ENCODE measurements at regions not wholly inside any gene's neighbourhood (a gene's known extent, or its start where the extent isn't known, plus 50 kb on each side); places are given as distances from the start of the nearest gene placed in this dataset.
A peak's percentile ranks its signal among the peaks of the same experiment; 100 is the strongest.
"Not testable (repeated sequence)": the region's sequence is repeated elsewhere in the genome, so short reads cannot be mapped to it uniquely, and the experiment has no call there.

GRCh38 chrX:3867067-3867831 lies 153.8 kb upstream of the PRKX start:
- H3K4me1 ChIP-seq (ENCODE audit: control insufficient read depth, low read depth, low read length); H3K9me3 ChIP-seq (ENCODE audit: control insufficient read depth, low read depth, low read length); H3K9ac ChIP-seq (ENCODE audit: low read length); H3K27ac ChIP-seq (ENCODE audit: low read length); H3K4me3 ChIP-seq (ENCODE audit: low read length); H3K36me3 ChIP-seq (ENCODE audit: control insufficient read depth, low read depth, low read length); H3K27me3 ChIP-seq (ENCODE audit: control insufficient read depth, insufficient read depth, low read length): not testable (repeated sequence)

GRCh38 chrX:3858332-3858731 lies 144.9 kb upstream of the PRKX start:
- H3K36me3 ChIP-seq (ENCODE audit: control insufficient read depth, low read depth, low read length); H3K27me3 ChIP-seq (ENCODE audit: control insufficient read depth, insufficient read depth, low read length); H3K4me3 ChIP-seq (ENCODE audit: low read length); H3K9ac ChIP-seq (ENCODE audit: low read length); H3K27ac ChIP-seq (ENCODE audit: low read length); H3K4me1 ChIP-seq (ENCODE audit: control insufficient read depth, low read depth, low read length); H3K9me3 ChIP-seq (ENCODE audit: control insufficient read depth, low read depth, low read length): not testable (repeated sequence)

- not testable (repeated sequence) for H3K4me1 ChIP-seq (ENCODE audit: control insufficient read depth, low read depth, low read length); H3K27me3 ChIP-seq (ENCODE audit: control insufficient read depth, insufficient read depth, low read length); H3K9me3 ChIP-seq (ENCODE audit: control insufficient read depth, low read depth, low read length); H3K27ac ChIP-seq (ENCODE audit: low read length); H3K4me3 ChIP-seq (ENCODE audit: low read length); H3K36me3 ChIP-seq (ENCODE audit: control insufficient read depth, low read depth, low read length); H3K9ac ChIP-seq (ENCODE audit: low read length)
Observed at GRCh38 chrX:3843522-3844145, 130.2 kb upstream of the PRKX start.

- H3K4me3 ChIP-seq (ENCODE audit: low read length), result peak overlapping the region; percentile 48
Observed at GRCh38 chrX:3842822-3843521, 129.5 kb upstream of the PRKX start.

GRCh38 chrX:3838754-3839153 lies 125.3 kb upstream of the PRKX start:
- not testable (repeated sequence) for H3K9ac ChIP-seq (ENCODE audit: low read length); H3K36me3 ChIP-seq (ENCODE audit: control insufficient read depth, low read depth, low read length); H3K4me3 ChIP-seq (ENCODE audit: low read length); H3K9me3 ChIP-seq (ENCODE audit: control insufficient read depth, low read depth, low read length); H3K27me3 ChIP-seq (ENCODE audit: control insufficient read depth, insufficient read depth, low read length); H3K4me1 ChIP-seq (ENCODE audit: control insufficient read depth, low read depth, low read length); H3K27ac ChIP-seq (ENCODE audit: low read length)

More at GRCh38 chrX:3842822-3843521, 129.5 kb upstream of the PRKX start:
- H3K9ac ChIP-seq (ENCODE audit: low read length); H3K27me3 ChIP-seq (ENCODE audit: control insufficient read depth, insufficient read depth, low read length); H3K9me3 ChIP-seq (ENCODE audit: control insufficient read depth, low read depth, low read length); H3K36me3 ChIP-seq (ENCODE audit: control insufficient read depth, low read depth, low read length); H3K4me1 ChIP-seq (ENCODE audit: control insufficient read depth, low read depth, low read length); H3K27ac ChIP-seq (ENCODE audit: low read length): not testable (repeated sequence)

- not testable (repeated sequence) for H3K4me1 ChIP-seq (ENCODE audit: control insufficient read depth, low read depth, low read length); H3K9ac ChIP-seq (ENCODE audit: low read length); H3K27me3 ChIP-seq (ENCODE audit: control insufficient read depth, insufficient read depth, low read length); H3K4me3 ChIP-seq (ENCODE audit: low read length); H3K27ac ChIP-seq (ENCODE audit: low read length); H3K9me3 ChIP-seq (ENCODE audit: control insufficient read depth, low read depth, low read length); H3K36me3 ChIP-seq (ENCODE audit: control insufficient read depth, low read depth, low read length)
Observed at GRCh38 chrX:3837958-3838643, 124.7 kb upstream of the PRKX start.

- H3K27ac ChIP-seq (ENCODE audit: low read length); H3K4me1 ChIP-seq (ENCODE audit: control insufficient read depth, low read depth, low read length); H3K36me3 ChIP-seq (ENCODE audit: control insufficient read depth, low read depth, low read length); H3K9ac ChIP-seq (ENCODE audit: low read length); H3K27me3 ChIP-seq (ENCODE audit: control insufficient read depth, insufficient read depth, low read length); H3K9me3 ChIP-seq (ENCODE audit: control insufficient read depth, low read depth, low read length); H3K4me3 ChIP-seq (ENCODE audit: low read length): not testable (repeated sequence)
Observed at GRCh38 chrX:3837211-3837610, 123.8 kb upstream of the PRKX start.

GRCh38 chrX:3833761-3834542 lies 120.5 kb upstream of the PRKX start:
- not testable (repeated sequence) for H3K4me1 ChIP-seq (ENCODE audit: control insufficient read depth, low read depth, low read length); H3K27ac ChIP-seq (ENCODE audit: low read length); H3K27me3 ChIP-seq (ENCODE audit: control insufficient read depth, insufficient read depth, low read length); H3K9ac ChIP-seq (ENCODE audit: low read length); H3K4me3 ChIP-seq (ENCODE audit: low read length); H3K36me3 ChIP-seq (ENCODE audit: control insufficient read depth, low read depth, low read length); H3K9me3 ChIP-seq (ENCODE audit: control insufficient read depth, low read depth, low read length)

- H3K27ac ChIP-seq (ENCODE audit: low read length); H3K36me3 ChIP-seq (ENCODE audit: control insufficient read depth, low read depth, low read length); H3K9ac ChIP-seq (ENCODE audit: low read length); H3K4me3 ChIP-seq (ENCODE audit: low read length); H3K27me3 ChIP-seq (ENCODE audit: control insufficient read depth, insufficient read depth, low read length); H3K4me1 ChIP-seq (ENCODE audit: control insufficient read depth, low read depth, low read length); H3K9me3 ChIP-seq (ENCODE audit: control insufficient read depth, low read depth, low read length): not testable (repeated sequence)
Observed at GRCh38 chrX:3830020-3830419, 116.6 kb upstream of the PRKX start.

- not testable (repeated sequence) for H3K27ac ChIP-seq (ENCODE audit: low read length); H3K36me3 ChIP-seq (ENCODE audit: control insufficient read depth, low read depth, low read length); H3K27me3 ChIP-seq (ENCODE audit: control insufficient read depth, insufficient read depth, low read length); H3K9ac ChIP-seq (ENCODE audit: low read length); H3K4me3 ChIP-seq (ENCODE audit: low read length); H3K4me1 ChIP-seq (ENCODE audit: control insufficient read depth, low read depth, low read length); H3K9me3 ChIP-seq (ENCODE audit: control insufficient read depth, low read depth, low read length)
Observed at GRCh38 chrX:3829041-3829531, 115.6 kb upstream of the PRKX start.

- not testable (repeated sequence) for H3K9ac ChIP-seq (ENCODE audit: low read length); H3K36me3 ChIP-seq (ENCODE audit: control insufficient read depth, low read depth, low read length); H3K4me1 ChIP-seq (ENCODE audit: control insufficient read depth, low read depth, low read length); H3K27me3 ChIP-seq (ENCODE audit: control insufficient read depth, insufficient read depth, low read length); H3K27ac ChIP-seq (ENCODE audit: low read length); H3K9me3 ChIP-seq (ENCODE audit: control insufficient read depth, low read depth, low read length); H3K4me3 ChIP-seq (ENCODE audit: low read length)
Observed at GRCh38 chrX:3828378-3829040, 115.1 kb upstream of the PRKX start.
